HepG2 (cell line): ENCODE measurements at regions not wholly inside any gene's neighbourhood (a gene's known extent, or its start where the extent isn't known, plus 50 kb on each side); places are given as distances from the start of the nearest gene placed in this dataset.

Source experiments
- ATAC-seq: fragments of 200-7000 bp; cut with Tn5 transposase; 3 replicates; pipeline ENCODE4 v1.9.1; 2020; ENCODE audit warnings: mild to moderate bottlenecking, moderate library complexity
- BruUV-seq: library from RNA; stranded (reverse); fragments of 400-500 nt; replicated peaks from 2 replicates; lab custom pipeline; 2021; lab: Mats Ljungman, UMichigan
- CTCF ChIA-PET: fragments of 300-600 bp; formaldehyde crosslinking; extraction: SDS; loops from one replicate; lab custom pipeline; 2021; ENCODE audit warnings: low total read pairs, inconsistent platforms, low intra/inter-chr PET ratio; lab: Yijun Ruan, JAX
- POLR2A ChIA-PET: fragments of 350-600 bp; sonication (Branson Sonifier 250); formaldehyde crosslinking; loops from one replicate; lab custom pipeline; 2020; ENCODE audit warnings: antibody characterized with exemption, inconsistent platforms; lab: Yijun Ruan, JAX
- DNase-seq: peaks from one replicate; pipeline ENCODE4 v3.0.0-alpha.2; 2015; ENCODE audit warnings: low spot score
- FAIRE-seq: peaks from 3 replicates; lab custom pipeline; 2011; peaks lifted over from hg19 to GRCh38; lab: Jason Lieb, UNC
- H2AFZ ChIP-seq: one replicate; pipeline ENCODE4 v1.6.1; 2011; ENCODE audit warnings: low read length, inconsistent platforms
- H3K27ac ChIP-seq: fragments of 300-600 bp; 3 replicates; pipeline ENCODE4 v1.8.0; 2011; ENCODE audit warnings: mixed run types, mild to moderate bottlenecking, mixed read lengths, low read length, inconsistent platforms; ENCODE audit not compliant: insufficient read depth; ENCODE audit errors: extremely low read length
- H3K27me3 ChIP-seq, 2 experiments: fragments of 200-600 bp in 1 of 2; 2 replicates in 1 of 2; 3 replicates in 1 of 2; pipeline versions ENCODE4 v1.6.0 to v1.8.0; 2011; ENCODE audit warnings: low read length in 2 of 2, mild to moderate bottlenecking in 2 of 2, moderate library complexity in 2 of 2, inconsistent platforms in 1 of 2; ENCODE audit not compliant: insufficient read depth in 2 of 2, control insufficient read depth in 1 of 2
- H3K36me3 ChIP-seq, 2 experiments: fragments of 200-600 bp in 1 of 2; replicated peaks in 1 of 2; 2 replicates in 1 of 2; 3 replicates in 1 of 2; pipeline versions ENCODE4 v1.5.1 to v1.8.0; 2011; ENCODE audit warnings: low read length in 2 of 2, inconsistent platforms in 1 of 2; ENCODE audit not compliant: insufficient read depth in 2 of 2, control insufficient read depth in 1 of 2
- H3K4me1 ChIP-seq: 2 replicates; pipeline ENCODE4 v1.5.1; 2012; ENCODE audit warnings: low read length, inconsistent platforms; ENCODE audit not compliant: insufficient read depth
- H3K4me2 ChIP-seq: 2 replicates; pipeline ENCODE4 v1.6.0; 2011; ENCODE audit warnings: low read depth, low read length, inconsistent platforms
- H3K4me3 ChIP-seq, 3 experiments: fragments of 200-600 bp in 1 of 3; sonication (generic), shearing (Covaris generic) in 1 of 3; replicated peaks in 1 of 3; 2 replicates each; pipeline ENCODE4 v1.5.1; 2011 to 2016; ENCODE audit warnings: low read length in 3 of 3, inconsistent platforms in 2 of 3, low read depth in 2 of 3, mild to moderate bottlenecking in 2 of 3, control low read depth in 1 of 3, mixed read lengths in 1 of 3; ENCODE audit not compliant: insufficient read depth in 1 of 3
- H3K79me2 ChIP-seq: one replicate; pipeline ENCODE4 v1.6.1; 2011; ENCODE audit warnings: low read length, inconsistent platforms; ENCODE audit not compliant: insufficient read depth
- H3K9ac ChIP-seq: 2 replicates; pipeline ENCODE4 v1.6.0; 2011; ENCODE audit warnings: mild to moderate bottlenecking, low read depth, low read length, inconsistent platforms; ENCODE audit not compliant: insufficient read depth
- H3K9me3 ChIP-seq: 2 replicates; pipeline ENCODE4 v1.5.1; 2012; ENCODE audit warnings: mild to moderate bottlenecking, low read length
- H4K20me1 ChIP-seq: 2 replicates; pipeline ENCODE4 v1.6.0; 2011; ENCODE audit warnings: inconsistent platforms, mild to moderate bottlenecking, low read length, moderate library complexity; ENCODE audit not compliant: insufficient read depth
- ADNP ChIP-seq: sonication (generic); formaldehyde crosslinking; IDR thresholded peaks from 2 replicates; pipeline ENCODE4 v1.4.0; 2020; ENCODE audit warnings: missing genetic modification reagents
- ATF1 ChIP-seq: IDR thresholded peaks from 2 replicates; pipeline ENCODE4 v1.6.1; 2016; ENCODE audit warnings: mild to moderate bottlenecking, control low read depth
- CREBL2 ChIP-seq: sonication (generic); formaldehyde crosslinking; IDR thresholded peaks from 2 replicates; pipeline ENCODE4 v1.8.1; 2023; ENCODE audit warnings: missing genetic modification reagents, mild to moderate bottlenecking, borderline replicate concordance
- NAIF1 ChIP-seq: sonication (generic); formaldehyde crosslinking; IDR thresholded peaks from 2 replicates; pipeline ENCODE4 v1.5.0; 2020; ENCODE audit warnings: mild to moderate bottlenecking, missing genetic modification reagents, borderline replicate concordance
- PPARG ChIP-seq: conservative IDR thresholded peaks from 2 replicates; pipeline ENCODE4 v1.6.1; 2016; ENCODE audit warnings: missing biosample characterization, missing genetic modification reagents
- SNAPC2 ChIP-seq: sonication (generic); formaldehyde crosslinking; IDR thresholded peaks from 2 replicates; pipeline ENCODE4 v1.8.1; 2022; ENCODE audit warnings: mild to moderate bottlenecking, missing genetic modification reagents
- ZNF234 ChIP-seq: sonication (generic); formaldehyde crosslinking; conservative IDR thresholded peaks from 2 replicates; pipeline ENCODE4 v1.5.1; 2020; ENCODE audit warnings: mild to moderate bottlenecking, missing genetic modification reagents
- ZNF282 ChIP-seq: fragments of 450-650 bp; IDR thresholded peaks from 2 replicates; pipeline ENCODE4 v1.6.1; 2018; ENCODE audit not compliant: partially characterized antibody
- ZNF75D ChIP-seq: sonication (generic); formaldehyde crosslinking; IDR thresholded peaks from 2 replicates; pipeline ENCODE4 v1.8.1; 2023; ENCODE audit warnings: missing genetic modification reagents, mild to moderate bottlenecking, borderline replicate concordance
- ZSCAN29 ChIP-seq: sonication (generic); formaldehyde crosslinking; conservative IDR thresholded peaks from 2 replicates; pipeline ENCODE4 v1.4.0; 2020; ENCODE audit warnings: mild to moderate bottlenecking, missing genetic modification reagents
- WGBS: methylation state at CpG from one replicate; pipeline ENCODE4 v1.1.6; 2017; ENCODE audit warnings: low lambda C conversion rate; 5-methylcytosine and 5-hydroxymethylcytosine counted together
- in situ Hi-C: cut with HindIII; loops from 2 replicates; pipeline ENCODE4 v1.10.0; 2017; ENCODE audit warnings: low pct_unique_long_range_greater_than_20kb; ENCODE audit not compliant: extremely low pct_ligation_motif_present
- intact Hi-C: fragments of 100-400 bp; cut with micrococcal nuclease; formaldehyde crosslinking; loops from one replicate; pipeline ENCODE4 v1.10.0; 2022; ENCODE audit not compliant: unreplicated experiment
- TF ChIP-seq, protein P1 (sequence below): sonication (generic); formaldehyde crosslinking; IDR thresholded peaks from 2 replicates; pipeline ENCODE4 v1.8.1; 2022; ENCODE audit warnings: mild to moderate bottlenecking, missing genetic modification reagents
- TF ChIP-seq, protein P2 (sequence below): IDR thresholded peaks from 2 replicates; pipeline ENCODE4 v1.6.1; 2016; ENCODE audit warnings: low read depth, missing genetic modification reagents, missing compliant biosample characterization
- TF ChIP-seq, protein P3 (sequence below): sonication (generic); IDR thresholded peaks from 2 replicates; pipeline ENCODE4 v1.6.1; 2016; ENCODE audit warnings: low read depth, borderline replicate concordance
- TF ChIP-seq, protein P4 (sequence below): sonication (generic); formaldehyde crosslinking; IDR thresholded peaks from 2 replicates; pipeline ENCODE4 v1.4.0; 2020; ENCODE audit warnings: missing genetic modification reagents

DNA sequence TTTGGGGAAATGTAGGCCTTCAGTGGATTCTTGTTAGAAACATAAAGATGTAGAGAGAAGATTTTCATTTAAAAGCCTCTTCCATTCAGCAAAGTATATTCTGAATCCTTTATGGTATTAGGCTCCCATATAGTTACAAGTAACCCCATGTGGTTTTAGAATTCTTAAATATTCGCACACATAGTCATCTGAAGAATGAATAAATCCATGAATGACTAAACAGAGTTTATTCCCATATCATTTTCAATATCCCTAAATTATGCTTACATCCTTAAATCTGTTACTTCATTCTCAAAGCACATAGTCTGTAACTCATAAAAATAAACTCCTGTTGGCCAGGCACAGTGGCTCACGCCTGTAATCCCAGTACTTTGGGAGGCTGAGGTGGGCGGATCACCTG is 962.1 kb downstream of the KCNJ18 start:
- no peak overlapping the region for H3K4me3 ChIP-seq
- no peak overlapping the region for H2AFZ ChIP-seq
- no peak for FAIRE-seq
- H3K27me3 ChIP-seq, result no peaks in the 10 kb centered on the region
- H3K79me2 ChIP-seq, result no peaks in the 10 kb centered on the region
- no TSS peak for BruUV-seq
- DNase-seq, result no peak
- H3K36me3 ChIP-seq, result no peaks in the 10 kb centered on the region
- 7% methylated on average over 3 of the region's 3 CpGs for WGBS
- ChIA-PET CTCF (no interaction called here), POLR2A (no interaction called here)
- H3K9me3 ChIP-seq, result peaks cover 22% of the 10 kb centered on the region
- in situ Hi-C loops (no loop called here), intact Hi-C loops (no loop called here)
- no peaks in the 10 kb centered on the region for H3K4me1 ChIP-seq
- no peak overlapping the region for H3K27ac ChIP-seq
- H3K4me2 ChIP-seq, result no peak overlapping the region
- H3K9ac ChIP-seq, result no peak overlapping the region
- TF ChIP-seq ZNF75D (CRISPR knock-in tag) (no peak), SNAPC2 (CRISPR knock-in tag) (no peak), ZNF234 (CRISPR knock-in tag) (no peak), ZSCAN29 (CRISPR knock-in tag) (no peak), CREBL2 (CRISPR knock-in tag) (no peak), ADNP (CRISPR knock-in tag) (no peak), NAIF1 (CRISPR knock-in tag) (no peak), ATF1 (no peak), PPARG (CRISPR knock-in tag) (no peak), ZNF282 (no peak)
- TF ChIP-seq, protein P1, sequence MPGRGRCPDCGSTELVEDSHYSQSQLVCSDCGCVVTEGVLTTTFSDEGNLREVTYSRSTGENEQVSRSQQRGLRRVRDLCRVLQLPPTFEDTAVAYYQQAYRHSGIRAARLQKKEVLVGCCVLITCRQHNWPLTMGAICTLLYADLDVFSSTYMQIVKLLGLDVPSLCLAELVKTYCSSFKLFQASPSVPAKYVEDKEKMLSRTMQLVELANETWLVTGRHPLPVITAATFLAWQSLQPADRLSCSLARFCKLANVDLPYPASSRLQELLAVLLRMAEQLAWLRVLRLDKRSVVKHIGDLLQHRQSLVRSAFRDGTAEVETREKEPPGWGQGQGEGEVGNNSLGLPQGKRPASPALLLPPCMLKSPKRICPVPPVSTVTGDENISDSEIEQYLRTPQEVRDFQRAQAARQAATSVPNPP (CRISPR knock-in tag), result no peak
- TF ChIP-seq, protein P2, sequence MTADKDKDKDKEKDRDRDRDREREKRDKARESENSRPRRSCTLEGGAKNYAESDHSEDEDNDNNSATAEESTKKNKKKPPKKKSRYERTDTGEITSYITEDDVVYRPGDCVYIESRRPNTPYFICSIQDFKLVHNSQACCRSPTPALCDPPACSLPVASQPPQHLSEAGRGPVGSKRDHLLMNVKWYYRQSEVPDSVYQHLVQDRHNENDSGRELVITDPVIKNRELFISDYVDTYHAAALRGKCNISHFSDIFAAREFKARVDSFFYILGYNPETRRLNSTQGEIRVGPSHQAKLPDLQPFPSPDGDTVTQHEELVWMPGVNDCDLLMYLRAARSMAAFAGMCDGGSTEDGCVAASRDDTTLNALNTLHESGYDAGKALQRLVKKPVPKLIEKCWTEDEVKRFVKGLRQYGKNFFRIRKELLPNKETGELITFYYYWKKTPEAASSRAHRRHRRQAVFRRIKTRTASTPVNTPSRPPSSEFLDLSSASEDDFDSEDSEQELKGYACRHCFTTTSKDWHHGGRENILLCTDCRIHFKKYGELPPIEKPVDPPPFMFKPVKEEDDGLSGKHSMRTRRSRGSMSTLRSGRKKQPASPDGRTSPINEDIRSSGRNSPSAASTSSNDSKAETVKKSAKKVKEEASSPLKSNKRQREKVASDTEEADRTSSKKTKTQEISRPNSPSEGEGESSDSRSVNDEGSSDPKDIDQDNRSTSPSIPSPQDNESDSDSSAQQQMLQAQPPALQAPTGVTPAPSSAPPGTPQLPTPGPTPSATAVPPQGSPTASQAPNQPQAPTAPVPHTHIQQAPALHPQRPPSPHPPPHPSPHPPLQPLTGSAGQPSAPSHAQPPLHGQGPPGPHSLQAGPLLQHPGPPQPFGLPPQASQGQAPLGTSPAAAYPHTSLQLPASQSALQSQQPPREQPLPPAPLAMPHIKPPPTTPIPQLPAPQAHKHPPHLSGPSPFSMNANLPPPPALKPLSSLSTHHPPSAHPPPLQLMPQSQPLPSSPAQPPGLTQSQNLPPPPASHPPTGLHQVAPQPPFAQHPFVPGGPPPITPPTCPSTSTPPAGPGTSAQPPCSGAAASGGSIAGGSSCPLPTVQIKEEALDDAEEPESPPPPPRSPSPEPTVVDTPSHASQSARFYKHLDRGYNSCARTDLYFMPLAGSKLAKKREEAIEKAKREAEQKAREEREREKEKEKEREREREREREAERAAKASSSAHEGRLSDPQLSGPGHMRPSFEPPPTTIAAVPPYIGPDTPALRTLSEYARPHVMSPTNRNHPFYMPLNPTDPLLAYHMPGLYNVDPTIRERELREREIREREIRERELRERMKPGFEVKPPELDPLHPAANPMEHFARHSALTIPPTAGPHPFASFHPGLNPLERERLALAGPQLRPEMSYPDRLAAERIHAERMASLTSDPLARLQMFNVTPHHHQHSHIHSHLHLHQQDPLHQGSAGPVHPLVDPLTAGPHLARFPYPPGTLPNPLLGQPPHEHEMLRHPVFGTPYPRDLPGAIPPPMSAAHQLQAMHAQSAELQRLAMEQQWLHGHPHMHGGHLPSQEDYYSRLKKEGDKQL (CRISPR knock-in tag), result no peak
- TF ChIP-seq, protein P3, sequence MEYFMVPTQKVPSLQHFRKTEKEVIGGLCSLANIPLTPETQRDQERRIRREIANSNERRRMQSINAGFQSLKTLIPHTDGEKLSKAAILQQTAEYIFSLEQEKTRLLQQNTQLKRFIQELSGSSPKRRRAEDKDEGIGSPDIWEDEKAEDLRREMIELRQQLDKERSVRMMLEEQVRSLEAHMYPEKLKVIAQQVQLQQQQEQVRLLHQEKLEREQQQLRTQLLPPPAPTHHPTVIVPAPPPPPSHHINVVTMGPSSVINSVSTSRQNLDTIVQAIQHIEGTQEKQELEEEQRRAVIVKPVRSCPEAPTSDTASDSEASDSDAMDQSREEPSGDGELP, result no peak
- TF ChIP-seq, protein P4, sequence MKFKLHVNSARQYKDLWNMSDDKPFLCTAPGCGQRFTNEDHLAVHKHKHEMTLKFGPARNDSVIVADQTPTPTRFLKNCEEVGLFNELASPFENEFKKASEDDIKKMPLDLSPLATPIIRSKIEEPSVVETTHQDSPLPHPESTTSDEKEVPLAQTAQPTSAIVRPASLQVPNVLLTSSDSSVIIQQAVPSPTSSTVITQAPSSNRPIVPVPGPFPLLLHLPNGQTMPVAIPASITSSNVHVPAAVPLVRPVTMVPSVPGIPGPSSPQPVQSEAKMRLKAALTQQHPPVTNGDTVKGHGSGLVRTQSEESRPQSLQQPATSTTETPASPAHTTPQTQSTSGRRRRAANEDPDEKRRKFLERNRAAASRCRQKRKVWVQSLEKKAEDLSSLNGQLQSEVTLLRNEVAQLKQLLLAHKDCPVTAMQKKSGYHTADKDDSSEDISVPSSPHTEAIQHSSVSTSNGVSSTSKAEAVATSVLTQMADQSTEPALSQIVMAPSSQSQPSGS, result no peak
- H4K20me1 ChIP-seq, result no peaks in the 10 kb centered on the region
- ATAC-seq, result no peak
